ENCODE measurements at regions not wholly inside any gene's neighbourhood (a gene's known extent, or its start where the extent isn't known, plus 50 kb on each side); places are given as distances from the start of the nearest gene placed in this dataset.

DNA sequence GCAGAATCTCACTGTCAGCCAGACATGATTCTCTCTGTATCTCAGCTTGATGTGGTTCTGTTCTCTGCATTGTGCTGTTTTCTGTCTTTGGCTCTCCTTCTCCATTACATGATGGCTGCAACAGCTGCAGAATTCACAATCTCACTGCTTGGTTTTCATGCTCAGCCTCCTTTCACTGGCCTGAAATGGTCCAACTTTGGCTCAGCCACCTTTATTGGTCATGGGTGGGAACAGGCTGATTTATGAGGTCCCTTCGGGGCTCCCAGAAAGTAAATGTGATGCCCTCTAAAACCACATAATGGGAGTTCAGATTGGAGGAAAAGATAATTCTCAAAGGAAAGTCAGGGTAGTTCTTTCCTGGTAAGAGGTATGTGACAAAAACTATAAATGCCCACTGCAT lies 597.0 kb downstream of the ETNK1 start:
- CTCF ChIA-PET: interaction anchor here (0.6 kb wide), 2 partner anchors 121 to 1179 kb away, joined by 3 read pairs; no protein-coding TSS in a partner anchor
- ATAC-seq (no peak), DNase-seq (ENCODE audit: low read depth in 1 of 2, low spot score in 1 of 2) (no peak), FAIRE-seq (no peak)
- POLR2A ChIA-PET: no interaction called here
- H3K27ac ChIP-seq: no peak overlapping the region
- H3K4me1 ChIP-seq: no peaks in the 10 kb centered on the region
- WGBS (ENCODE audit: missing lambda C conversion rate): 0% methylated on average over 1 of the region's 1 CpG
- 0 out of 3 replicates have a peak, but pooled peaks cover 3% of the 10 kb centered on the region for H3K9me3 ChIP-seq
- TF ChIP-seq MYC (IDR thresholded peaks at IDR 0.05; ENCODE audit: borderline replicate concordance, low read length): no peak
- no peak for TF ChIP-seq HDAC2 (IDR thresholded peaks at IDR 0.05)
- TF ChIP-seq, protein P1, sequence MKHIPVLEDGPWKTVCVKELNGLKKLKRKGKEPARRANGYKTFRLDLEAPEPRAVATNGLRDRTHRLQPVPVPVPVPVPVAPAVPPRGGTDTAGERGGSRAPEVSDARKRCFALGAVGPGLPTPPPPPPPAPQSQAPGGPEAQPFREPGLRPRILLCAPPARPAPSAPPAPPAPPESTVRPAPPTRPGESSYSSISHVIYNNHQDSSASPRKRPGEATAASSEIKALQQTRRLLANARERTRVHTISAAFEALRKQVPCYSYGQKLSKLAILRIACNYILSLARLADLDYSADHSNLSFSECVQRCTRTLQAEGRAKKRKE (CRISPR knock-in tag; IDR thresholded peaks at IDR 0.05; ENCODE audit: low read depth): no peak
- no peak for TF ChIP-seq POLR2AphosphoS2 (conservative IDR thresholded peaks at IDR 0.05; ENCODE audit: low read length)
- TF ChIP-seq SREBF2 (IDR thresholded peaks at IDR 0.05): no peak
- TF ChIP-seq CHD2 (IDR thresholded peaks at IDR 0.05; ENCODE audit: low read length, partially characterized antibody): no peak
- H3K4me3 ChIP-seq: no peak overlapping the region
- H3K4me2 ChIP-seq: no peak overlapping the region

DNA sequence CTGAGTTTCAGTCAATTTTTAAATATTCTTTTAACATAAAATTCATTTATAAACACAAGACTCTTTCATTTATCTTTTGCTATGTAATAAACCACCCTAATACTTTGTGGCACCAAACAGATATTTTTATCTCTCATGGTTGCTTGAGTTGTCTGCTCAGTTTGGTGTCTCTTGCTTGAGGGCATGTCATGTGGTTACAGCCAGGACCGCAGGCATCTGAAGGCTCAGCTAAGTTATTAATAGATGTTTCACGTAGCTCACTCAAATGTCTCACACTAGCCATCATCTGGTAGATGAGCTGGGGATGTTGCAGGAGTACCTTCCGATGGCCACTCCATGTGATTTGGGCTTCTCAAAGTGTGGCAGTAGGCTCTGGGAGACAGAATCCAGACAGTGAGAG lies 597.8 kb downstream of the ETNK1 start:
- WGBS (ENCODE audit: missing lambda C conversion rate): 21% methylated on average over 3 of the region's 3 CpGs
- ChIA-PET CTCF (no interaction called here), POLR2A (no interaction called here)
- no peak for FAIRE-seq
- Histone ChIP-seq H3K27ac (no peak overlapping the region), H3K9me3 (0 out of 3 replicates have a peak, but pooled peaks cover 2% of the 10 kb centered on the region), H3K4me3 (no peak overlapping the region), H3K4me1 (no peaks in the 10 kb centered on the region), H3K4me2 (no peak overlapping the region)
- ATAC-seq: no peak
- TF ChIP-seq GATA3 (IDR thresholded peaks at IDR 0.05; ENCODE audit: borderline replicate concordance) (no peak), EHMT2 (IDR thresholded peaks at IDR 0.05; ENCODE audit: low read depth) (no peak), FOXS1 (CRISPR knock-in tag; IDR thresholded peaks at IDR 0.05) (no peak), BHLHE40 (IDR thresholded peaks at IDR 0.05; ENCODE audit: low read depth, low read length) (no peak), JUNB (IDR thresholded peaks at IDR 0.05) (no peak), CHD2 (IDR thresholded peaks at IDR 0.05; ENCODE audit: low read length, partially characterized antibody) (no peak), SMC3 (IDR thresholded peaks at IDR 0.05) (no peak), TP53 (CRISPR knock-in tag; IDR thresholded peaks at IDR 0.05) (no peak), FOSL2 (IDR thresholded peaks at IDR 0.05) (no peak), FOSL2 (CRISPR knock-in tag; IDR thresholded peaks at IDR 0.05) (no peak), HEYL (CRISPR knock-in tag; IDR thresholded peaks at IDR 0.05) (no peak), KDM5A (IDR thresholded peaks at IDR 0.05) (no peak), RARB (CRISPR knock-in tag; IDR thresholded peaks at IDR 0.05) (no peak), SREBF2 (IDR thresholded peaks at IDR 0.05) (no peak), RNF2 (IDR thresholded peaks at IDR 0.05; ENCODE audit: borderline replicate concordance, low read depth) (no peak), RFX5 (IDR thresholded peaks at IDR 0.05) (no peak)
- TF ChIP-seq, protein P2, sequence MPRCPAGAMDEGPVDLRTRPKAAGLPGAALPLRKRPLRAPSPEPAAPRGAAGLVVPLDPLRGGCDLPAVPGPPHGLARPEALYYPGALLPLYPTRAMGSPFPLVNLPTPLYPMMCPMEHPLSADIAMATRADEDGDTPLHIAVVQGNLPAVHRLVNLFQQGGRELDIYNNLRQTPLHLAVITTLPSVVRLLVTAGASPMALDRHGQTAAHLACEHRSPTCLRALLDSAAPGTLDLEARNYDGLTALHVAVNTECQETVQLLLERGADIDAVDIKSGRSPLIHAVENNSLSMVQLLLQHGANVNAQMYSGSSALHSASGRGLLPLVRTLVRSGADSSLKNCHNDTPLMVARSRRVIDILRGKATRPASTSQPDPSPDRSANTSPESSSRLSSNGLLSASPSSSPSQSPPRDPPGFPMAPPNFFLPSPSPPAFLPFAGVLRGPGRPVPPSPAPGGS (IDR thresholded peaks at IDR 0.05): no peak
- TF ChIP-seq, protein P3, sequence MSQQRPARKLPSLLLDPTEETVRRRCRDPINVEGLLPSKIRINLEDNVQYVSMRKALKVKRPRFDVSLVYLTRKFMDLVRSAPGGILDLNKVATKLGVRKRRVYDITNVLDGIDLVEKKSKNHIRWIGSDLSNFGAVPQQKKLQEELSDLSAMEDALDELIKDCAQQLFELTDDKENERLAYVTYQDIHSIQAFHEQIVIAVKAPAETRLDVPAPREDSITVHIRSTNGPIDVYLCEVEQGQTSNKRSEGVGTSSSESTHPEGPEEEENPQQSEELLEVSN (IDR thresholded peaks at IDR 0.05; ENCODE audit: borderline replicate concordance, low read depth): no peak
- TF ChIP-seq, protein P4, sequence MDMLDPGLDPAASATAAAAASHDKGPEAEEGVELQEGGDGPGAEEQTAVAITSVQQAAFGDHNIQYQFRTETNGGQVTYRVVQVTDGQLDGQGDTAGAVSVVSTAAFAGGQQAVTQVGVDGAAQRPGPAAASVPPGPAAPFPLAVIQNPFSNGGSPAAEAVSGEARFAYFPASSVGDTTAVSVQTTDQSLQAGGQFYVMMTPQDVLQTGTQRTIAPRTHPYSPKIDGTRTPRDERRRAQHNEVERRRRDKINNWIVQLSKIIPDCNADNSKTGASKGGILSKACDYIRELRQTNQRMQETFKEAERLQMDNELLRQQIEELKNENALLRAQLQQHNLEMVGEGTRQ (IDR thresholded peaks at IDR 0.05): no peak
- TF ChIP-seq, protein P5, sequence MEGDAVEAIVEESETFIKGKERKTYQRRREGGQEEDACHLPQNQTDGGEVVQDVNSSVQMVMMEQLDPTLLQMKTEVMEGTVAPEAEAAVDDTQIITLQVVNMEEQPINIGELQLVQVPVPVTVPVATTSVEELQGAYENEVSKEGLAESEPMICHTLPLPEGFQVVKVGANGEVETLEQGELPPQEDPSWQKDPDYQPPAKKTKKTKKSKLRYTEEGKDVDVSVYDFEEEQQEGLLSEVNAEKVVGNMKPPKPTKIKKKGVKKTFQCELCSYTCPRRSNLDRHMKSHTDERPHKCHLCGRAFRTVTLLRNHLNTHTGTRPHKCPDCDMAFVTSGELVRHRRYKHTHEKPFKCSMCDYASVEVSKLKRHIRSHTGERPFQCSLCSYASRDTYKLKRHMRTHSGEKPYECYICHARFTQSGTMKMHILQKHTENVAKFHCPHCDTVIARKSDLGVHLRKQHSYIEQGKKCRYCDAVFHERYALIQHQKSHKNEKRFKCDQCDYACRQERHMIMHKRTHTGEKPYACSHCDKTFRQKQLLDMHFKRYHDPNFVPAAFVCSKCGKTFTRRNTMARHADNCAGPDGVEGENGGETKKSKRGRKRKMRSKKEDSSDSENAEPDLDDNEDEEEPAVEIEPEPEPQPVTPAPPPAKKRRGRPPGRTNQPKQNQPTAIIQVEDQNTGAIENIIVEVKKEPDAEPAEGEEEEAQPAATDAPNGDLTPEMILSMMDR (IDR thresholded peaks at IDR 0.05): no peak
- DNase-seq (ENCODE audit: low read depth in 1 of 2, low spot score in 1 of 2): no peak

Data from A549 (cell line).